DND-41 (cell line): ENCODE measurements at regions not wholly inside any gene's neighbourhood (a gene's known extent, or its start where the extent isn't known, plus 50 kb on each side); places are given as distances from the start of the nearest gene placed in this dataset.

Source experiments
- ATAC-seq: fragments of 200-7000 bp; cut with Tn5 transposase; 3 replicates; pipeline ENCODE4 v1.9.1; 2021; ENCODE audit warnings: low read depth; ENCODE audit not compliant: insufficient read depth
- DNase-seq: peaks from one replicate; pipeline ENCODE4 v3.0.0-alpha.2; 2020
- H2AFZ ChIP-seq: 2 replicates; pipeline ENCODE4 v1.6.0; 2012; ENCODE audit warnings: low read depth, low read length
- H3K27ac ChIP-seq: 2 replicates; pipeline ENCODE4 v1.5.1; 2012; ENCODE audit warnings: low read length, inconsistent platforms
- H3K27me3 ChIP-seq: fragments of 200-600 bp; sonication (generic); 2 replicates; pipeline ENCODE4 v1.6.0; 2012; ENCODE audit warnings: low read length, mild to moderate bottlenecking, inconsistent platforms; ENCODE audit not compliant: insufficient read depth, poor library complexity
- H3K36me3 ChIP-seq: 2 replicates; pipeline ENCODE4 v1.5.1; 2012; ENCODE audit warnings: low read length, inconsistent platforms; ENCODE audit not compliant: insufficient read depth
- H3K4me1 ChIP-seq: 2 replicates; pipeline ENCODE4 v1.5.1; 2012; ENCODE audit warnings: mild to moderate bottlenecking, low read length; ENCODE audit not compliant: insufficient read depth
- H3K4me2 ChIP-seq: 2 replicates; pipeline ENCODE4 v1.6.0; 2012; ENCODE audit warnings: mild to moderate bottlenecking, moderate library complexity, low read length, inconsistent platforms; ENCODE audit not compliant: insufficient read depth
- H3K4me3 ChIP-seq, 2 experiments: fragments of 200-600 bp in 1 of 2; shearing (Covaris generic) in 1 of 2; 2 replicates each; pipeline ENCODE4 v1.5.1; 2012 to 2016; ENCODE audit warnings: inconsistent platforms in 2 of 2, low read length in 2 of 2, mild to moderate bottlenecking in 2 of 2, low read depth in 1 of 2, moderate library complexity in 1 of 2
- H3K79me2 ChIP-seq: 2 replicates; pipeline ENCODE4 v1.6.0; 2012; ENCODE audit warnings: low read length, inconsistent platforms; ENCODE audit not compliant: insufficient read depth
- H3K9ac ChIP-seq: 2 replicates; pipeline ENCODE4 v1.6.0; 2012; ENCODE audit warnings: low read depth, mild to moderate bottlenecking, inconsistent platforms, low read length, moderate library complexity
- H3K9me3 ChIP-seq: 2 replicates; pipeline ENCODE4 v1.5.1; 2012; ENCODE audit warnings: low read length, moderate library complexity, mild to moderate bottlenecking, inconsistent platforms; ENCODE audit not compliant: insufficient read depth, severe bottlenecking
- H4K20me1 ChIP-seq: 2 replicates; pipeline ENCODE4 v1.6.0; 2012; ENCODE audit warnings: low read length; ENCODE audit not compliant: insufficient read depth
- CTCF ChIP-seq: IDR thresholded peaks from 2 replicates; pipeline ENCODE4 v1.5.1; 2012; ENCODE audit warnings: borderline replicate concordance, low read length, moderate library complexity, mild to moderate bottlenecking; ENCODE audit not compliant: poor library complexity, severe bottlenecking; ENCODE audit errors: extremely low read depth
- EZH2 ChIP-seq: IDR thresholded peaks from 3 replicates; pipeline ENCODE4 v1.6.1; 2012; ENCODE audit warnings: borderline replicate concordance, low read depth, mild to moderate bottlenecking, moderate library complexity, low read length, inconsistent platforms; ENCODE audit not compliant: severe bottlenecking

- TF ChIP-seq CTCF (no peak), EZH2 (no peak)
- Histone ChIP-seq H3K36me3 (no peaks in the 10 kb centered on the region), H3K27me3 (no peaks in the 10 kb centered on the region), H3K27ac (no peak overlapping the region), H3K4me2 (no peak overlapping the region), H3K79me2 (no peaks in the 10 kb centered on the region), H2AFZ (no peak overlapping the region), H3K9me3 (no peaks in the 10 kb centered on the region), H3K4me3 (no peak overlapping the region), H3K9ac (no peak overlapping the region), H3K4me1 (no peaks in the 10 kb centered on the region), H4K20me1 (no peaks in the 10 kb centered on the region)
- ATAC-seq (no peak), DNase-seq (no peak)
Observed at GRCh38 chr9:80440724-80441123, 869.0 kb downstream of the TLE4 start.

- Histone ChIP-seq H3K9me3 (no peaks in the 10 kb centered on the region), H3K4me1 (no peaks in the 10 kb centered on the region), H4K20me1 (no peaks in the 10 kb centered on the region), H3K4me3 (no peak overlapping the region), H3K27ac (no peak overlapping the region), H3K4me2 (no peak overlapping the region), H3K36me3 (no peaks in the 10 kb centered on the region), H3K27me3 (no peaks in the 10 kb centered on the region), H2AFZ (no peak overlapping the region), H3K79me2 (no peaks in the 10 kb centered on the region), H3K9ac (no peak overlapping the region)
- no peak for TF ChIP-seq EZH2
- no peak for TF ChIP-seq CTCF
- DNase-seq (no peak), ATAC-seq (no peak)
Observed at GRCh38 chr9:80437825-80438224, 866.1 kb downstream of the TLE4 start.

GRCh38 chr9:80437091-80437640, 865.4 kb downstream of the TLE4 start:
- no peak for ATAC-seq
- no peaks in the 10 kb centered on the region for H3K36me3 ChIP-seq
- no peaks in the 10 kb centered on the region for H3K9me3 ChIP-seq
- H3K27ac ChIP-seq: no peak overlapping the region
- no peaks in the 10 kb centered on the region for H3K79me2 ChIP-seq
- H2AFZ ChIP-seq: no peak overlapping the region
- no peak overlapping the region for H3K9ac ChIP-seq
- no peaks in the 10 kb centered on the region for H3K27me3 ChIP-seq
- H3K4me3 ChIP-seq: no peak overlapping the region
- DNase-seq: no peak
- TF ChIP-seq EZH2: no peak
- TF ChIP-seq CTCF: no peak
- no peak overlapping the region for H3K4me2 ChIP-seq
- H3K4me1 ChIP-seq: no peaks in the 10 kb centered on the region
- no peaks in the 10 kb centered on the region for H4K20me1 ChIP-seq

GRCh38 chr9:80435591-80435990, 863.8 kb downstream of the TLE4 start:
- no peak overlapping the region for H3K9ac ChIP-seq
- H2AFZ ChIP-seq: no peak overlapping the region
- no peaks in the 10 kb centered on the region for H3K4me1 ChIP-seq
- H3K4me2 ChIP-seq: no peak overlapping the region
- DNase-seq (no peak), ATAC-seq (no peak)
- no peak overlapping the region for H3K4me3 ChIP-seq
- H3K9me3 ChIP-seq: no peaks in the 10 kb centered on the region
- H3K27me3 ChIP-seq: no peaks in the 10 kb centered on the region
- no peak overlapping the region for H3K27ac ChIP-seq
- H3K36me3 ChIP-seq: no peaks in the 10 kb centered on the region
- no peaks in the 10 kb centered on the region for H4K20me1 ChIP-seq
- H3K79me2 ChIP-seq: no peaks in the 10 kb centered on the region
- TF ChIP-seq EZH2 (no peak), CTCF (no peak)
